ENCODE measurements at regions not wholly inside any gene's neighbourhood (a gene's known extent, or its start where the extent isn't known, plus 50 kb on each side); places are given as distances from the start of the nearest gene placed in this dataset.

- Mint-ChIP-seq H3K9me3 (no peaks in the 10 kb centered on the region), H3K27ac (no peak overlapping the region)
- ATAC-seq = no peak
Measured at GRCh38 chr13:78306519-78307206, 296.7 kb downstream of the POU4F1 start.

GRCh38 chr13:78305171-78305570 is 298.2 kb downstream of the POU4F1 start:
- ATAC-seq (no peak), DNase-seq (no peak)
- no peak overlapping the region for H3K4me3 Mint-ChIP-seq
- H3K4me1 Mint-ChIP-seq = no peaks in the 10 kb centered on the region
- H3K27ac Mint-ChIP-seq = no peak overlapping the region
- H3K9me3 Mint-ChIP-seq = peaks cover 0 to 3% (median 0%) of the 10 kb centered on the region in 9 donors
- POLR2A ChIA-PET = no interaction called here
- no peaks in the 10 kb centered on the region for H3K36me3 Mint-ChIP-seq
- H3K27me3 Mint-ChIP-seq = peaks cover 0 to 7% (median 0%) of the 10 kb centered on the region in 5 donors

More at GRCh38 chr13:78306519-78307206, 296.7 kb downstream of the POU4F1 start:
- POLR2A ChIA-PET = no interaction called here
- no peak for DNase-seq
- Mint-ChIP-seq H3K4me3 (no peak overlapping the region), H3K36me3 (no peaks in the 10 kb centered on the region), H3K27me3 (peaks cover 0 to 7% (median 0%) of the 10 kb centered on the region in 5 donors), H3K4me1 (no peaks in the 10 kb centered on the region)

- H3K9me3 Mint-ChIP-seq = peaks cover 0 to 3% (median 0%) of the 10 kb centered on the region in 9 donors
- H3K36me3 Mint-ChIP-seq = no peaks in the 10 kb centered on the region
- H3K4me1 Mint-ChIP-seq = no peaks in the 10 kb centered on the region
- ATAC-seq (no peak), DNase-seq (no peak)
- H3K4me3 Mint-ChIP-seq = no peak overlapping the region
- H3K27me3 Mint-ChIP-seq = no peaks in the 10 kb centered on the region
- POLR2A ChIA-PET = no interaction called here
- no peak overlapping the region for H3K27ac Mint-ChIP-seq
Measured at GRCh38 chr13:78299832-78300623, 303.3 kb downstream of the POU4F1 start.

- DNase-seq = no peak
- Mint-ChIP-seq H3K27ac (no peak overlapping the region), H3K9me3 (peaks cover 0 to 3% (median 0%) of the 10 kb centered on the region in 9 donors), H3K27me3 (no peaks in the 10 kb centered on the region), H3K4me1 (no peaks in the 10 kb centered on the region), H3K36me3 (no peaks in the 10 kb centered on the region), H3K4me3 (no peak overlapping the region)
- POLR2A ChIA-PET = no interaction called here
- ATAC-seq = no peak
Measured at GRCh38 chr13:78298657-78299056, 304.7 kb downstream of the POU4F1 start.

DNA sequence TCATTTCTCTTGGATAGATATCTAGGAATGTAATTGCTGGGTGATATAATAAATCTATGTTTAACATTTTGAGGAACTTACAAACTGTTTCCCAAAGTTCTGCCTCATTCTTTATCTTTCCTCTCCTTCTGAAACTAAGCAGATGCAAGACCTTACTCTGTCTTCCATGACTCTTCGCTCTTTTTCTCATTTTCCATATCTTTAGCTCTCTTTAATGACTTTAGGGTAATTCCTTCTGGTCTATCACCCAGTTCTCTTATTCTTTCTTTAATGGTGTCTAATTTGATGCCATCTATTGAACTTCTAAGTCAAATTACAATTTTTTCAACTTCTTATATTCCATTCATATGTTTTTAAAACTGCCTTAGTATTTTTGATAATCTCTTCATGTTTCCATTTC is 316.6 kb downstream of the POU4F1 start:
- H3K27ac Mint-ChIP-seq = no peak overlapping the region
- H3K27me3 Mint-ChIP-seq = peaks cover 0 to 3% (median 0%) of the 10 kb centered on the region in 5 donors
- H3K36me3 Mint-ChIP-seq = peaks cover 0 to 3% (median 0%) of the 10 kb centered on the region in 3 donors
- no peaks in the 10 kb centered on the region for H3K4me1 Mint-ChIP-seq
- no peak overlapping the region for H3K4me3 Mint-ChIP-seq
- H3K9me3 Mint-ChIP-seq = peaks cover 0 to 36% (median 16%) of the 10 kb centered on the region in 9 donors
- DNase-seq (no peak), ATAC-seq (no peak)
- POLR2A ChIA-PET = no interaction called here

GRCh38 chr13:78265098-78265497 is 338.3 kb downstream of the POU4F1 start:
- peaks cover 0 to 10% (median 2%) of the 10 kb centered on the region in 9 donors for H3K9me3 Mint-ChIP-seq
- H3K4me1 Mint-ChIP-seq = no peaks in the 10 kb centered on the region
- DNase-seq (no peak), ATAC-seq (no peak)
- no peak overlapping the region for H3K4me3 Mint-ChIP-seq
- no peak overlapping the region for H3K27ac Mint-ChIP-seq
- peaks cover 0 to 8% (median 0%) of the 10 kb centered on the region in 3 donors for H3K36me3 Mint-ChIP-seq
- POLR2A ChIA-PET = no interaction called here
- H3K27me3 Mint-ChIP-seq = no peaks in the 10 kb centered on the region

- H3K9me3 Mint-ChIP-seq = peaks cover 0 to 10% (median 2%) of the 10 kb centered on the region in 9 donors
- ATAC-seq = no peak
Measured at GRCh38 chr13:78258304-78258703, 339.7 kb upstream of the EDNRB start.

DNA sequence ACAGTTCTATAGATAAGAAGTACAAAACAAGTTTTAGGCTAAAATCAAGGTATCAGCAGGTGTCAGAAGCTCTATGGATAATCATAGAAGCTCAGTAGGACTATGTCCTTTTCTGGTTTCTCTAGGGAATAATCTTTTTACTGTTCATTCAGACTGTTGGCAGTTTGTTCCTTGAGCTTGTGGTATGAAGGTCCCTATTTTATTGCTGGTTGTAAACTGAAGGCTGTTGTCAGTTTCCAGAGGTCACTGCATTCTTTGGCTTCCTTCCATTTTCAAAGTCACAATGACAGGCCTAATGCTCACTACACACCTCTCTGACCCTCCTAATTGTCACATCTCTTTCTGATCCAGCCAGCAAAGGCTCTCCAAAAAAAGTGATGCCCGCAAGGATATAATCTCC is 337.9 kb upstream of the EDNRB start:
- no peak overlapping the region for H3K4me3 Mint-ChIP-seq
- peaks cover 0 to 8% (median 0%) of the 10 kb centered on the region in 3 donors for H3K36me3 Mint-ChIP-seq
- no peak overlapping the region for H3K27ac Mint-ChIP-seq
- H3K4me1 Mint-ChIP-seq = no peaks in the 10 kb centered on the region
- DNase-seq (no peak), ATAC-seq (no peak)
- peaks cover 0 to 10% (median 2%) of the 10 kb centered on the region in 9 donors for H3K9me3 Mint-ChIP-seq
- POLR2A ChIA-PET = no interaction called here
- peaks cover 0 to 7% (median 0%) of the 10 kb centered on the region in 5 donors for H3K27me3 Mint-ChIP-seq

More at GRCh38 chr13:78258304-78258703, 339.7 kb upstream of the EDNRB start:
- DNase-seq = no peak
- no peak overlapping the region for H3K27ac Mint-ChIP-seq
- no peaks in the 10 kb centered on the region for H3K4me1 Mint-ChIP-seq
- POLR2A ChIA-PET = no interaction called here
- H3K36me3 Mint-ChIP-seq = peaks cover 0 to 8% (median 0%) of the 10 kb centered on the region in 3 donors
- no peak overlapping the region for H3K4me3 Mint-ChIP-seq
- H3K27me3 Mint-ChIP-seq = peaks cover 0 to 4% (median 0%) of the 10 kb centered on the region in 5 donors

GRCh38 chr13:78254113-78254512 is 335.5 kb upstream of the EDNRB start:
- Mint-ChIP-seq H3K9me3 (peaks cover 0 to 1% (median 0%) of the 10 kb centered on the region in 9 donors), H3K4me3 (no peak overlapping the region), H3K4me1 (no peaks in the 10 kb centered on the region), H3K27ac (no peak overlapping the region), H3K27me3 (peaks cover 0 to 7% (median 1%) of the 10 kb centered on the region in 5 donors), H3K36me3 (no peaks in the 10 kb centered on the region)
- no peak for ATAC-seq
- POLR2A ChIA-PET = no interaction called here
- no peak for DNase-seq

GRCh38 chr13:78247362-78247761 is 328.7 kb upstream of the EDNRB start:
- H3K4me3 Mint-ChIP-seq = no peak overlapping the region
- no peaks in the 10 kb centered on the region for H3K4me1 Mint-ChIP-seq
- ATAC-seq (no peak), DNase-seq (no peak)
- no peaks in the 10 kb centered on the region for H3K9me3 Mint-ChIP-seq
- H3K27me3 Mint-ChIP-seq = peaks cover 0 to 1% (median 0%) of the 10 kb centered on the region in 5 donors
- POLR2A ChIA-PET = no interaction called here
- no peaks in the 10 kb centered on the region for H3K36me3 Mint-ChIP-seq
- no peak overlapping the region for H3K27ac Mint-ChIP-seq

DNA sequence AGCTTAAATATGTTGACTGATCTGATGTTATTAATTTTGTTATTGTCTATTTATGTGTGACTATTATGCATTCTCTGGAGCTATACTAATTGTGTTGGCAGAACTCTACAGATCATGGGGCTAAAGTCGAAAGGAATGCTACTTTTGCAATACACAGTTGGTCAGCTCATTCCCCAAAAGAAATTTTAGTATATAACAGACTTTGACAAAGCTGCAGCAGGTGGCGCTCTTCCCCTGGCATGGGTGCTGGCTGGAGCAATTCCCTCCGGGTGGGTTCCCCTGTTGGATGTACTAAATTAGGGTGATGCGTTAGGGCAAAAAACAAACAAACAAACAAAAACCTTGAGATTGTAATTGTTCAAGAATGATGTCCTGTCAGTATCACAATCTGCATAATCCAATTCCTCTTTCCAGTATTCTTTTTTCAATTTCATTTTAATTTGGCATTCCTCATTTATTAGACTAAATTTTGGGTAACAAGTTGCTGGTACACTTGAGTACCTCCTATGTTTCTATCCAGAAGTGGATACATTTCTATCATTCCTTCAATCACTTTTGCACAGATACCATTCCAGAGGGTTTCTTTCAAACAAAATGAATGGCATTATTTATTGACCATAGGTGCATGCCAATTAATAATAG is 322.8 kb upstream of the EDNRB start:
- Mint-ChIP-seq H3K36me3 (no peaks in the 10 kb centered on the region), H3K4me1 (no peaks in the 10 kb centered on the region), H3K27ac (no peak overlapping the region), H3K27me3 (peaks cover 0 to 10% (median 6%) of the 10 kb centered on the region in 5 donors), H3K9me3 (no peaks in the 10 kb centered on the region), H3K4me3 (no peak overlapping the region)
- POLR2A ChIA-PET = no interaction called here
- no peak for ATAC-seq
- no peak for DNase-seq

- Mint-ChIP-seq H3K27me3 (peaks cover 2 to 12% (median 7%) of the 10 kb centered on the region in 5 donors), H3K27ac (no peak overlapping the region), H3K36me3 (no peaks in the 10 kb centered on the region), H3K4me3 (no peak overlapping the region), H3K9me3 (no peaks in the 10 kb centered on the region), H3K4me1 (no peaks in the 10 kb centered on the region)
- POLR2A ChIA-PET = no interaction called here
- no peak for ATAC-seq
- DNase-seq = no peak
Measured at GRCh38 chr13:78239714-78240113, 321.1 kb upstream of the EDNRB start.

GRCh38 chr13:78238911-78239310 is 320.3 kb upstream of the EDNRB start:
- DNase-seq = no peak
- H3K27me3 Mint-ChIP-seq = peaks cover 2 to 16% (median 11%) of the 10 kb centered on the region in 5 donors

More at GRCh38 chr13:78238911-78239310, 320.3 kb upstream of the EDNRB start:
- Mint-ChIP-seq H3K9me3 (peaks cover 0 to 2% (median 0%) of the 10 kb centered on the region in 9 donors), H3K4me3 (no peak overlapping the region), H3K27ac (no peak overlapping the region), H3K36me3 (no peaks in the 10 kb centered on the region), H3K4me1 (no peaks in the 10 kb centered on the region)
- POLR2A ChIA-PET = no interaction called here
- no peak for ATAC-seq
